CD4-positive, alpha-beta memory T cell (primary cell): ENCODE measurements at regions not wholly inside any gene's neighbourhood (a gene's known extent, or its start where the extent isn't known, plus 50 kb on each side); places are given as distances from the start of the nearest gene placed in this dataset.

Experiments
- CTCF ChIA-PET: fragments of 350-600 bp; sonication (Branson Sonifier 250); formaldehyde crosslinking; loops from one replicate; lab custom pipeline; 2021; ENCODE audit warnings: inconsistent platforms; ENCODE audit not compliant: partially characterized antibody; lab: Charles Lee
- POLR2A ChIA-PET: fragments of 350-600 bp; sonication (Branson Sonifier 250); formaldehyde crosslinking; loops from one replicate; lab custom pipeline; 2021; ENCODE audit not compliant: partially characterized antibody; lab: Charles Lee
- DNase-seq, 5 donors: peaks; one replicate each; pipeline versions ENCODE4 v3.0.0 to v3.0.0-alpha.2; 2020 to 2022; ENCODE audit warnings: mixed read lengths in 1 of 5
- H3K27ac ChIP-seq: one replicate; pipeline ENCODE4 v1.7.0; 2013; ENCODE audit warnings: low read depth, low read length
- H3K27me3 ChIP-seq: 2 replicates; pipeline ENCODE4 v1.7.0; 2013; ENCODE audit warnings: mild to moderate bottlenecking, low read length, moderate library complexity; ENCODE audit not compliant: insufficient read depth
- H3K36me3 ChIP-seq: 2 replicates; pipeline ENCODE4 v1.7.0; 2013; ENCODE audit warnings: mild to moderate bottlenecking, low read length, moderate library complexity; ENCODE audit not compliant: insufficient read depth
- H3K4me1 ChIP-seq: 2 replicates; pipeline ENCODE4 v1.7.0; 2013; ENCODE audit warnings: mild to moderate bottlenecking, low read length, moderate library complexity; ENCODE audit not compliant: insufficient read depth
- H3K4me3 ChIP-seq, 2 donors: one replicate each; pipeline ENCODE4 v1.7.0; 2013; ENCODE audit warnings: low read length in 2 of 2, mild to moderate bottlenecking in 1 of 2
- H3K9me3 ChIP-seq, 2 donors: one replicate each; pipeline ENCODE4 v1.7.0; 2013; ENCODE audit warnings: low read length in 2 of 2, control low read depth in 1 of 2; ENCODE audit not compliant: control insufficient read depth in 1 of 2
- H3K27ac Mint-ChIP-seq, 7 donors: one replicate each; pipeline ENCODE4 v1.8.0; 2020 to 2021; ENCODE audit warnings: mixed read lengths in 7 of 7, mild to moderate bottlenecking in 6 of 7, inconsistent platforms in 3 of 7, moderate library complexity in 3 of 7
- H3K27me3 Mint-ChIP-seq, 2 donors: one replicate each; pipeline ENCODE4 v1.8.0; 2020 to 2021; ENCODE audit warnings: mixed read lengths in 2 of 2
- H3K36me3 Mint-ChIP-seq, 2 donors: one replicate each; pipeline ENCODE4 v1.8.0; 2020 to 2021; ENCODE audit warnings: mixed read lengths in 2 of 2, inconsistent platforms in 1 of 2, mild to moderate bottlenecking in 1 of 2
- H3K4me1 Mint-ChIP-seq, 4 donors: one replicate each; pipeline ENCODE4 v1.8.0; 2020 to 2021; ENCODE audit warnings: mixed read lengths in 4 of 4, mild to moderate bottlenecking in 1 of 4
- H3K4me3 Mint-ChIP-seq, 8 donors: one replicate each; pipeline ENCODE4 v1.8.0; 2020 to 2021; ENCODE audit warnings: mixed read lengths in 8 of 8, mild to moderate bottlenecking in 7 of 8, moderate library complexity in 6 of 8, inconsistent platforms in 3 of 8
- H3K9me3 Mint-ChIP-seq, 8 donors: one replicate each; pipeline ENCODE4 v1.8.0; 2020 to 2021; ENCODE audit warnings: mixed read lengths in 8 of 8, mild to moderate bottlenecking in 5 of 8, inconsistent platforms in 3 of 8, moderate library complexity in 1 of 8
- intact Hi-C: fragments of 100-400 bp; cut with micrococcal nuclease; formaldehyde crosslinking; loops from one replicate; pipeline ENCODE4 v1.15.1; 2023

DNA sequence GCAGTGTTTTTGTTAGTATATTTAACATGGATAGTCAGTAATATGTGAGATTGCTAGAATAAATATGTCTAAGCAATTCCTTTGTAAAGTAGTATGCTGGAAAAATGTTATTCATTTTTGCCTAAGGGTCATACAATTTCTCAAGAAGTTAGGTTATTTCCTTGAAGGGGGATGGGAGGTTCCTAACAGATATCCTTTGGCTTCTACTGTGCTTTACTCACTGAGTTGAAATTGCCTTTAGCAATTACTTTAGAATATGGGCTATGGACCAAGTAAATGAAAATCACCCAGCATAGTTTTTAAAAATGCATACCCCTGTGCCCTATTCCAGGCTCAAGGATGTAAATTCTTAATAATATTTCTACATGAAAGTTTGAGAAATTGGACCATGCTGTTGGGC is 1386.4 kb upstream of the SLC39A10 start:
- CTCF ChIA-PET = no interaction called here
- H3K4me1 ChIP-seq = no peaks in the 10 kb centered on the region
- DNase-seq = no peak

DNA sequence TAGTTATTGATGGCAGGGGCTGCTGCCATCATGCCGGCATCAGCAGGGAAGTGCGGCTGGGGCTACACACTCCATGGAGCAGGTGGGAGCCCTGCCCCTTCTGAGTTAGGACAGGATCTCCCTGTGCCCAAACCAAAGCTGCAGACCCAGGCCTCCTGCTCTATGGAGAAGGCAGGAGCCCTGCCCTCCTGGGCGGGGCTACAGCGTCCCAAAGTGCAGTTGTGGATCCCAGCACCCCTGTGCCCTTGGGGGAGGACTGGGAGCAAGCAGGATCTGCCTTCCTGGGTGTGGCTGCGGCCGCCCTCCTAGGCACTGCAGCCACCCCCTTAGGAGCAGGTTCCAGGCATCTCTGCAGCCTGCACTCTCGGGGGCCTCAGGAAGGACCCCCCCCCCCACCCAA is 1392.4 kb upstream of the SLC39A10 start:
- Histone ChIP-seq H3K4me1 (no peaks in the 10 kb centered on the region), H3K4me3 (no peak overlapping the region), H3K36me3 (no peaks in the 10 kb centered on the region), H3K27ac (no peak overlapping the region), H3K9me3 (no peaks in the 10 kb centered on the region), H3K27me3 (no peaks in the 10 kb centered on the region)
- no peaks in the 10 kb centered on the region for H3K36me3 Mint-ChIP-seq
- ChIA-PET POLR2A (no interaction called here), CTCF (no interaction called here)
- no peak for DNase-seq
- H3K27me3 Mint-ChIP-seq = peaks cover 0 to 3% of the 10 kb centered on the region in 2 donors
- no peaks in the 10 kb centered on the region for H3K4me1 Mint-ChIP-seq
- H3K27ac Mint-ChIP-seq = no peak overlapping the region
- intact Hi-C loops = no loop called here
- H3K4me3 Mint-ChIP-seq = no peak overlapping the region
- H3K9me3 Mint-ChIP-seq = no peaks in the 10 kb centered on the region

More for the DNA sequence above, 1386.4 kb upstream of the SLC39A10 start:
- Mint-ChIP-seq H3K4me3 (no peak overlapping the region), H3K27me3 (peaks cover 0 to under 1% of the 10 kb centered on the region in 2 donors), H3K9me3 (no peaks in the 10 kb centered on the region), H3K36me3 (no peaks in the 10 kb centered on the region), H3K4me1 (no peaks in the 10 kb centered on the region), H3K27ac (no peak overlapping the region)
- Histone ChIP-seq H3K4me3 (no peak overlapping the region), H3K36me3 (no peaks in the 10 kb centered on the region), H3K27ac (no peak overlapping the region), H3K27me3 (no peaks in the 10 kb centered on the region), H3K9me3 (no peaks in the 10 kb centered on the region)
- POLR2A ChIA-PET = no interaction called here
- intact Hi-C loops = no loop called here

DNA sequence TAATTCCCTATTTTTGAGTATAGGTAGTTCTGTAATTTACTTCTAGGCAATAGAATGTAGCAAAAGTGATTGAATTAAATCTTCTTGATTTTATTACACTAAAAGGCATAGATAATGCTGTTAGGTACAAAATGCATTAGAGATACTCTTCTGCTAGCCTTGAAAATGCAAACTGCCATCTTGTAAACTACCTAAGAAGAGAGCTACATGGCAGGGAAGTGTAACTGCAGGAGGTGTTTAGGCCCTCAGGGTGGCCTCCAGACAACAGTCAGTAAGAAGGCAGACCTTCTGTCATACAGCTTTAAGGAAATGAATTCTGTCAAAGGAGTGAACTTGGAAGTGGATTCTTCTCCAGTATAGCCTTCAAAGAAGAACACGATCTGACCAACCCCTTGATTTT is 1396.8 kb upstream of the SLC39A10 start:
- H3K36me3 ChIP-seq = no peaks in the 10 kb centered on the region
- H3K9me3 Mint-ChIP-seq = no peaks in the 10 kb centered on the region
- H3K27ac ChIP-seq = no peak overlapping the region
- no peak overlapping the region for H3K27ac Mint-ChIP-seq
- no peaks in the 10 kb centered on the region for H3K9me3 ChIP-seq
- H3K4me3 ChIP-seq = no peak overlapping the region
- no peaks in the 10 kb centered on the region for H3K4me1 ChIP-seq
- ChIA-PET POLR2A (no interaction called here), CTCF (interaction anchor here (1.7 kb wide), 1 partner anchor 8 kb away, joined by 6 read pairs; no protein-coding TSS in a partner anchor)
- no peaks in the 10 kb centered on the region for H3K36me3 Mint-ChIP-seq
- H3K4me1 Mint-ChIP-seq = no peaks in the 10 kb centered on the region
- DNase-seq = no peak
- intact Hi-C loops = no loop called here
- no peaks in the 10 kb centered on the region for H3K27me3 Mint-ChIP-seq
- H3K4me3 Mint-ChIP-seq = no peak overlapping the region
- H3K27me3 ChIP-seq = no peaks in the 10 kb centered on the region

DNA sequence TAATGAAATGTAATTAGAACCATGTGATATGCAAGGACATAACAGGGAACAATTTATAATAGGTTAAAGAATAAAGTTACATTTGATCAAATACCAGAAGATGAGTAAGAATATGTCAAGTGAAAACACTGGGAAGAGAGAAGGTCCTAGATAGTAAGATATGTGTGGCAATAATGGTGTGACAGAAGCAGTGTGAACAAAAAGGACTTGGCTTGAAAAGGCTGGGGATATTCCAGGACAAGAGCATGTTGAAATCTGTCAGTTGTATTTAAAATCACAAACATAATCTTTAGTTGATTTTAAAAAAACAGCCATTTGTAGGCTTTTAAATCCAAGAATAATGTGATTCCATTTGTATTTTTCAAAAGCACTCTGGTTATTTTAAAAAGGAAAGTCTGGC is 1399.9 kb upstream of the SLC39A10 start:
- CTCF ChIA-PET = no interaction called here
- H3K4me3 ChIP-seq = no peak overlapping the region
- POLR2A ChIA-PET = no interaction called here
- H3K27ac Mint-ChIP-seq = no peak overlapping the region
- H3K9me3 ChIP-seq = no peaks in the 10 kb centered on the region
- peaks cover 0 to 6% (median 0%) of the 10 kb centered on the region in 8 donors for H3K9me3 Mint-ChIP-seq
- no peak overlapping the region for H3K4me3 Mint-ChIP-seq
- no peaks in the 10 kb centered on the region for H3K36me3 Mint-ChIP-seq
- no peaks in the 10 kb centered on the region for H3K36me3 ChIP-seq
- H3K27ac ChIP-seq = no peak overlapping the region
- H3K4me1 Mint-ChIP-seq = no peaks in the 10 kb centered on the region
- H3K27me3 Mint-ChIP-seq = no peaks in the 10 kb centered on the region
- H3K27me3 ChIP-seq = no peaks in the 10 kb centered on the region
- no peaks in the 10 kb centered on the region for H3K4me1 ChIP-seq
- intact Hi-C loops = no loop called here
- no peak for DNase-seq

DNA sequence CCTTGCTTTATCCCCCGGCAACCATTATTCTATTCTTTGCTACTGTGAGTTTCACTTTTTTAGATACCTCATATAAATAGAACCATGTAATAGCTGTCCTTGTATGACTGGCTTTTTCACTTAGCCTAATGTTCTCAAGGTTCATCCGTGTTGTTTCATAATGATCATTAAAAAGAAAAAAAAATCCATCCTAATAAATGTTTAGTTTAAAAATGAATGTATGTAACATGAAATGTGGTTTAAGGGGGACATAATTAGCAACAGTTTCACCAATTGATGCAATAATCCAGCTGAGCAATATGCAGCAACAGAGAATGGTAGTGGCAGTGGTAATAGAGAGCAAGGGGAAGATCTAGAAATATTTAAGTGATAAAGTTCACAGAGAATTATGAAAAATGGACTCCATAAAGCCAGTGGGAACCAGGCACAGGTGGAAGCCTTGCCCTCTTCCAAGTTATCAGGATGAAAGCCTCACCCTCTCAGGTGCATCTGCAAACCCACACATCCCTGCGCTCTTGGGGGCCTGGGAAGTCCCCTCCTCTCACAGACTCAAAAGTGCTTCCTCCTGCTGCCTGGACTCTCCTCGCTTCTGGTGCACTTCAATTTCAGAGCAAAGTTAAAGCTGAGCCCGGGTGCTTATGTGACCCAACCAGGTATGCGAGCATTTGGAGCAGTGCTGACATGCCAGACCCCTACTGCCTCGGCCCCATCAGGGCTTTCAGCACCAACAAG is 1403.3 kb upstream of the SLC39A10 start:
- H3K4me1 ChIP-seq = no peaks in the 10 kb centered on the region
- H3K4me3 ChIP-seq = no peak overlapping the region
- no peaks in the 10 kb centered on the region for H3K27me3 ChIP-seq
- H3K4me3 Mint-ChIP-seq = no peak overlapping the region
- POLR2A ChIA-PET = no interaction called here
- H3K36me3 Mint-ChIP-seq = no peaks in the 10 kb centered on the region
- no peaks in the 10 kb centered on the region for H3K27me3 Mint-ChIP-seq
- H3K9me3 Mint-ChIP-seq = peaks cover 0 to 6% (median under 1%) of the 10 kb centered on the region in 8 donors
- no peak overlapping the region for H3K27ac Mint-ChIP-seq
- H3K36me3 ChIP-seq = no peaks in the 10 kb centered on the region
- CTCF ChIA-PET = no interaction called here
- DNase-seq = no peak
- H3K4me1 Mint-ChIP-seq = no peaks in the 10 kb centered on the region
- H3K9me3 ChIP-seq = no peaks in the 10 kb centered on the region
- intact Hi-C loops = no loop called here
- no peak overlapping the region for H3K27ac ChIP-seq

DNA sequence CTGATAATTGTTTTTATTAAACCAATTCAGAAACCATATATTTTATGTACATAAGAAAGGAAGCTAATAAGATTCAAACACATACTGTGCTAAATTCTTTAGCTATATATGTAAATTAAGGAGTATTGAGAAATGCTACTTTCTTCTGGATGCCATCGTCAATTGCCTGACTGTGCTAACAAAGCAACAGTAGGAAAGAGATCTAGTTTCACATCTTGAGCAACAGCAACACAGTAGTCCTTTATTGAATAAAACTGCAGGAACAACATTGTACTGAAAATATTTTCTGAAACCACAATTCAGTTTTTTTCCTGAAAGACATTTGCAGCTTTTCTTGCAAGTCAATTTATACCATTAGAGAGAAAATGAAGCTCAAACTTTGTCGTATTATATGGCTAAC is 1404.9 kb upstream of the SLC39A10 start:
- POLR2A ChIA-PET = no interaction called here
- no peak overlapping the region for H3K27ac ChIP-seq
- H3K4me1 Mint-ChIP-seq = no peaks in the 10 kb centered on the region

DNA sequence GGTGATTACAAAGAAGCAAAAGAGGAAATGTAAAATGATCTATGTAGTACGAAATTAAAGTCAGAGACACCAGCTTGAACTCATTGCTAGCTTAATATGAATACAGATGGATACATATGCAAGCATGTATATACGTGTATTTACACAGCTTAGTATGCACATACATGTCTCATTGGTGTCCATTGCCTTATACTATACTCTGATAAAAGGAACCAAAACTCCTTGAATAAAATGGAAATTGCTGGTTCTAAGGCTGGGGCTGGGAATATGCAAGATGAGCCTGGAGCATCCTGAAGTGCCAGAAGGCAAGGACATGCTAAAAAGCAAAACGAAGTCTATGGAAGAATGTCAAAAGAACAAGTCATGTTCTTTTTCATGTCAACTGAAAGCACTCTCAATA is 1424.4 kb upstream of the SLC39A10 start:
- CTCF ChIA-PET = no interaction called here
- DNase-seq = no peak

More for the DNA sequence above, 1404.9 kb upstream of the SLC39A10 start:
- H3K4me3 Mint-ChIP-seq = no peak overlapping the region
- intact Hi-C loops = no loop called here
- H3K4me1 ChIP-seq = no peaks in the 10 kb centered on the region
- H3K36me3 Mint-ChIP-seq = no peaks in the 10 kb centered on the region
- no peak overlapping the region for H3K4me3 ChIP-seq
- H3K27me3 ChIP-seq = no peaks in the 10 kb centered on the region
- no peaks in the 10 kb centered on the region for H3K9me3 ChIP-seq
- no peaks in the 10 kb centered on the region for H3K36me3 ChIP-seq
- DNase-seq = no peak
- no peaks in the 10 kb centered on the region for H3K27me3 Mint-ChIP-seq
- CTCF ChIA-PET = interaction anchor here (1.1 to 1.6 kb wide), 2 partner anchors 8 to 10 kb away, joined by 3 to 6 read pairs; no protein-coding TSS in a partner anchor
- peaks cover 0 to 6% (median under 1%) of the 10 kb centered on the region in 8 donors for H3K9me3 Mint-ChIP-seq
- no peak overlapping the region for H3K27ac Mint-ChIP-seq

More for the DNA sequence above, 1424.4 kb upstream of the SLC39A10 start:
- H3K36me3 ChIP-seq = no peaks in the 10 kb centered on the region
- H3K27me3 ChIP-seq = no peaks in the 10 kb centered on the region
- H3K4me3 ChIP-seq = no peak overlapping the region
- no peaks in the 10 kb centered on the region for H3K9me3 ChIP-seq
- no peak overlapping the region for H3K27ac ChIP-seq
- intact Hi-C loops = no loop called here
- peaks cover 0 to 2% (median 0%) of the 10 kb centered on the region in 8 donors for H3K9me3 Mint-ChIP-seq
- no peaks in the 10 kb centered on the region for H3K4me1 Mint-ChIP-seq
- H3K27me3 Mint-ChIP-seq = no peaks in the 10 kb centered on the region
- no peaks in the 10 kb centered on the region for H3K4me1 ChIP-seq
- POLR2A ChIA-PET = no interaction called here
- no peaks in the 10 kb centered on the region for H3K36me3 Mint-ChIP-seq
- H3K27ac Mint-ChIP-seq = no peak overlapping the region
- no peak overlapping the region for H3K4me3 Mint-ChIP-seq
